Brain microvascular endothelial cell (primary cell): ENCODE measurements at regions not wholly inside any gene's neighbourhood (a gene's known extent, or its start where the extent isn't known, plus 50 kb on each side); places are given as distances from the start of the nearest gene placed in this dataset.

Source experiments
- DNase-seq: peaks from one replicate; pipeline ENCODE4 v3.0.0-alpha.2; 2020
- H3K27ac ChIP-seq: fragments of 250-450 bp; sonication (Bioruptor Pico); 2 replicates; pipeline ENCODE4 v1.5.1; 2020; ENCODE audit warnings: mild to moderate bottlenecking, moderate library complexity
- H3K27me3 ChIP-seq: fragments of 250-450 bp; sonication (Bioruptor Pico); replicated peaks from 2 replicates; pipeline ENCODE4 v1.5.1; 2020; ENCODE audit warnings: mild to moderate bottlenecking
- H3K36me3 ChIP-seq: fragments of 250-450 bp; sonication (Bioruptor Pico); replicated peaks from 2 replicates; pipeline ENCODE4 v1.5.1; 2020; ENCODE audit warnings: mild to moderate bottlenecking
- H3K4me3 ChIP-seq: 2 replicates; pipeline ENCODE4 v1.5.1; 2011; ENCODE audit warnings: low read depth, mild to moderate bottlenecking, control low read depth, low read length, moderate library complexity
- CTCF ChIP-seq: IDR thresholded peaks from 2 replicates; pipeline ENCODE4 v1.5.1; 2011; ENCODE audit warnings: low read depth, mild to moderate bottlenecking, moderate library complexity, low read length, control low read depth, inconsistent platforms; ENCODE audit errors: missing control alignments
- in situ Hi-C: cut with HindIII; loops from 2 replicates; pipeline ENCODE4 v1.10.0; 2017; ENCODE audit warnings: low sequenced_read_pairs, low pct_ligation_motif_present

- H3K27me3 ChIP-seq = no peaks in the 10 kb centered on the region
Observed at GRCh38 chr20:57006411-57007170, 259.9 kb downstream of the BMP7 start.

GRCh38 chr20:57007171-57007540 lies 259.3 kb downstream of the BMP7 start:
- Histone ChIP-seq H3K36me3 (no peaks in the 10 kb centered on the region), H3K27ac (no peak overlapping the region), H3K4me3 (no peak overlapping the region), H3K27me3 (no peaks in the 10 kb centered on the region)
- in situ Hi-C loops = no loop called here
- no peak for TF ChIP-seq CTCF
- DNase-seq = no peak

More at GRCh38 chr20:57006411-57007170, 259.9 kb downstream of the BMP7 start:
- peak; percentile 39 for DNase-seq
- no peak for TF ChIP-seq CTCF
- H3K36me3 ChIP-seq = no peaks in the 10 kb centered on the region
- in situ Hi-C loops = no loop called here
- no peak overlapping the region for H3K4me3 ChIP-seq
- no peak overlapping the region for H3K27ac ChIP-seq

- Histone ChIP-seq H3K27me3 (no peaks in the 10 kb centered on the region), H3K27ac (no peak overlapping the region), H3K36me3 (no peaks in the 10 kb centered on the region), H3K4me3 (no peak overlapping the region)
- no peak for TF ChIP-seq CTCF
- DNase-seq = no peak
- in situ Hi-C loops = no loop called here
Observed at GRCh38 chr20:57008217-57008616, 258.2 kb downstream of the BMP7 start.

GRCh38 chr20:57009355-57009754 lies 257.1 kb downstream of the BMP7 start:
- DNase-seq = no peak
- H3K27ac ChIP-seq = no peak overlapping the region
- no peak overlapping the region for H3K4me3 ChIP-seq
- no peak for TF ChIP-seq CTCF
- in situ Hi-C loops = no loop called here
- H3K36me3 ChIP-seq = no peaks in the 10 kb centered on the region
- H3K27me3 ChIP-seq = no peaks in the 10 kb centered on the region

GRCh38 chr20:57009775-57010174 lies 256.7 kb downstream of the BMP7 start:
- H3K27ac ChIP-seq = no peak overlapping the region
- in situ Hi-C loops = no loop called here

More at GRCh38 chr20:57009775-57010174, 256.7 kb downstream of the BMP7 start:
- no peak for DNase-seq
- Histone ChIP-seq H3K4me3 (no peak overlapping the region), H3K27me3 (no peaks in the 10 kb centered on the region), H3K36me3 (no peaks in the 10 kb centered on the region)
- TF ChIP-seq CTCF = no peak
